ENCODE measurements at regions not wholly inside any gene's neighbourhood (a gene's known extent, or its start where the extent isn't known, plus 50 kb on each side); places are given as distances from the start of the nearest gene placed in this dataset.

DNA sequence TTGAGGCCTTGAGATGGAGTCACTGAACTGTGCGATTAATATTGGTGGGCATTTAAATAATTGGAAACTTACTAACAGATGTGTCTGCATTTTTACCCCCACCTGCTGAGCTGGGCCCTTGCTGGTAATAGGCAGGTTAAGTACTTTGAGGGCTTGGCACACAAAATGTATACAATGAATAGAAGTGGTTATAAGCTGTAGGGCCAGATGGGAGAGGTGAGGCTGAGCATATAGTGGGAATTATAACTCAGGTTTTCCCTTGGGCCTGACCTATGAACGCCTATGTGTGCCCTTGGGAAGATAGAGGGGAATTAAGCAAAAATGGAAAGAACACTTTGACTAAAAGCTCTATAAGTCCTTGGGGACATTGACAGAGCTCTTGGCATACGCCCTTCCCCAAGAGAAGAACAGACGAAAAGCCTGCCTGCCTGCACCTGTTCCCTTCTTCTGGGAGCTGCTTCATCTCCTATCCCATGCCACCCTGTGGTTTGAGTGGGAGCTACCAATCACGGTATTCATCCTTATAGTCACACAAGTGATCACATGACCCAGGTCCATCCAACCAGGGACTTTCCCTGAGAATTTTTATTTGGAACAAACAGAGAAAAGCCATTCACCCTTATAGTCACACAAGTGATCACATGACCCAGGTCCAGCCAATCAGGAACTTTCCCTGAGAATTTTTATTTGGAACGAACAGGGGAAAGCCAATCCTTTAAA, 260.7 kb upstream of the CSF3R start:
- no peak for DNase-seq

GRCh38 chr1:36741066-36741465, 258.4 kb upstream of the CSF3R start:
- DNase-seq: no peak

- no peak for DNase-seq
These were observed 257.7 kb upstream of the CSF3R start for GRCh38 chr1:36740446-36740845.

DNA sequence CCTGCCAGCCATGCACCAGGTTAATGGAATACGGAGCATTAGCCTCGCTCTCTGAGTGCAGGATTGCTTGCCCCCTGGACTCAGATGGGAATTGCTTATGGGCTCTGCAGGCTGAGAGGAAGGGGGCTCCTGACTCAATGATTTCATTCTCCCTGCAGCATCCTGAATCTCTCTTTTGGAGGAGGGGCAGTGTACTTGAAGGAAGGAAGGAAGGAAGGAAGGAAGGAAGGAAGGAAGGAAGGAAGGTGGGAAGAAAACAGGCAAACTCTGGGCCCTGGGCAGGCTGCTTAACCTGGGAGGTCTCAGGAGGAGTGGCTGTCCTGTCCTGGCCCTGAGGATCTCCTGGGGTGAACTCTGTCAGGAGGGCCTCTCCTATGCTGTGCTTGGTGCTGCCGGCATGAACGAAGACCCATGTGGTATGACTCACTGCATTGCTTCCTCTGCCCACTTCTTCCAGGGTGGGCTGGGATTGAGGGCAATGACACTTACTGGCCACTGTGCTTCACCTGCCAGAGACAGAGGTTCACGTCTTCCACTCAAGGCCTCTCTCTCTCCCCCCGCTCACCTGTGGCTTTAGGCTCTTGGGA, 257.1 kb upstream of the CSF3R start:
- no peak for DNase-seq

DNA sequence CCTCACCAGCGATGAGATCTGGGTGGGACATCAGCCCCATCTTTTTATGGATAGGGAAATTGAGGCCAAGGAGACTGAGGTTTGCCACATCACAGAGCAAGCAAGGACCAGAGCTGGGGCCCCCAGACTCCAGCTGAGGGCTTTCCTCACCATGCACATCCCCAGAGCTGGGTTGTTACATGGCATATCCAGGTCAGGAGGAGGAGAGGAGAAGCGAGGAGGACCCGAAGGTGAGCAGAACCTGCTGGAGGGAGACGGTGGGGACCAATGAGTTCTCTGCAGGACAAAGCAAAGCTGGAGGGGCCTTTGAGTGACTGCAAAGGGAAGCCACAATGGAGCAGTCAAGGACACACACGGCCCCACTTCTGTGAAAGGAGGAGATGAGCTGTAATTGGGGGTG, 255.5 kb upstream of the CSF3R start:
- no peak for DNase-seq

- no peak for DNase-seq
These were observed 255.1 kb upstream of the CSF3R start for GRCh38 chr1:36737767-36738166.

DNA sequence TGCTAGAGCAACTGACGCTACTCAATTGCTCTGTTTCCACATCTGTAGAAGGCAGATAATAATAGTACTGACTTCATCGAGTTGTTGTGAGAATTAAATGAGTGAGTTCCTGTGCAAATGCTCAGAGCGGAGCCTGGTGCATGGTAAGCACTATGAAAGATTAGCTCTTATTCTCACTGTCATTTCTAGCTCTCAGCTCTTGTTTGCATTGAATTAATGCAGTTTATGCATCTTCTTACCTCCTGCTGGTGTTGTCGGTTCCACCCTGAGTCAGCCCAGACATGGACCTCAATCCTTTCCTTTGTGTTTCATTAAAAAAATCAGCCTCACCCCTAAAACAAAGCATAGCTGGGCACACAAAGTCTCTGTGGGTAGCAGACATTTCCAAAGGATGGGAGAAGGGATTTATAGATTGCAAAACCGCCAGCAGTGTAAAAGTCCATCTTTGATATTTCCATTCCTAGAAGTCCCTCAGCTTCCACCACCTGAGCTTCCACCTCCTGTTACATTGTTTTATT, 254.4 kb upstream of the CSF3R start:
- DNase-seq: no peak

DNA sequence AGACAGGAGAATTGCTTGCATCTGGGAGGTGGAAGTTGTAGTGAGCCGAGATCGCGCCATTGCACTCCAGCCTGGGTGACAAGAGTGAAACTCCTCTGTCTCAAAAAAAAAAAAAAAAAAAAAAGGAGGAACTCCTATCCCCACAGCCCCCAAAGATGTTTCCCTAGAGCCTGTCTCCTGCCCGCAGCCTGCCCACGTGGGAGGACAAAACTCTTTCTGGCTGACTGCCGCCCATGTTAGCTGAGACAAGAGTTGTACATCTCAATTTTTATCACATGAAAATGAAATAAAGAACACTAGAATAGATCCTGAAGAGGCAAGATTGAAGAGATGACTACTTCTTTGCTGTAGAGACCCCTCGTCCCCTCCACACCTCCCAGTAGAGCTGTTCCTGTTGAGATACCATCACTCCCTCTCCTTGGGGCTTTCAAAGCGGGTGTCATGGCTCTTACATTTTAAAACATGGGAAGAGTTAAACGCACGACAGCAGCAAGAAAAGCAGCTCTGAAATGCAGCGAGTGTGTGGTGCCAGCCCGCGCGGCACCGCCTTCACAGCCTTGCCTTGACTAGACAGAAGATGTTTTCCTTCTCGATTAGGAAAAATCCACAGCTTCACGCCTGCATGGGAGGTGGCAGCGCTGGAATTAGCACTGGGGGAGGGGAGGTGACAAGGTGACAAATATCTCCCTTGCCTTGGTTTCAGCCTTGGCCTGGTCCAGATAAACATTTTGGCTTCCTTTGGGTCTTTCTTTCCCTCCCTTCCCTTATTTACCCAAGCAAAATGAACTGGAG, 253.4 kb upstream of the CSF3R start:
- DNase-seq: peak; percentile 47

DNA sequence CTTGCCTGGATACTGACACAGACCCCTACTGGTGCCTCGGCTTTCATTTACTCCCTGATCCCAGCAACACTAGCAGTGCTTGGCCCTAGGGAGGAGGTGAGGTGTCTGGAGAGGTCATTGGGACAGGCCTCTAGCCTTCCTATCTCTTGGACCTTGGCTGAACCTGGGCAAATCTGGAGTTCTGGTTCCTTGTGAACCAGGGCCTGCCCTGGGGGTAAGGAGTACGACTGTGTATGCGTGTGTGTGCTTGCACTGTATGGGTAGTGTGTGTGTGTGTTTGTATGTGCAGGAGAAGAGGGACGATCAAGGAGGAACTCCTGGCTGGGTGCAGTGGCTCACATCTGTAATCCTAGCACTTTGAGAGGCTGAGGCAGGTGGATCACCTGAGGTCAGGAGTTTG, 252.7 kb upstream of the CSF3R start:
- no peak for DNase-seq

DNA sequence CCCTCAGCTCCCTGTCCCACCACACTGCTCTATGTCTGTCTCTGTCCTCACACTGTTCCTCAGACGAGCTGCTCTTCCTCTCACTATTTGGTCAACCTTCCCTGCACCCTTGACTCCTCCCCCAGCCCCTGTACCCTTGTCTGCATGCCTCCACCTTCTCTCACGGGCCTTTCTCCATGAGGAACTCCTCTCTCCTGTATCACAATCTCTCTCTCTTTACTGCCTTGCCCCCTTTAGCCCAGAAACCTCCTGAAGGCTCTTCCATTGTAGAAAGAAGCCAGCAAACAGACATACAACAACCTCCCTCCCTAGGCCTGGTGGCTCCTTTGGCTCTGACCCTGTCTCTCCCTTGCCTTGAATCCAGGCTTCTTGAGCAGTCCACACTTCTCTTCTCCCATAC, 251.6 kb upstream of the CSF3R start:
- DNase-seq: no peak

GRCh38 chr1:36733748-36734147, 251.0 kb upstream of the CSF3R start:
- no peak for DNase-seq

DNA sequence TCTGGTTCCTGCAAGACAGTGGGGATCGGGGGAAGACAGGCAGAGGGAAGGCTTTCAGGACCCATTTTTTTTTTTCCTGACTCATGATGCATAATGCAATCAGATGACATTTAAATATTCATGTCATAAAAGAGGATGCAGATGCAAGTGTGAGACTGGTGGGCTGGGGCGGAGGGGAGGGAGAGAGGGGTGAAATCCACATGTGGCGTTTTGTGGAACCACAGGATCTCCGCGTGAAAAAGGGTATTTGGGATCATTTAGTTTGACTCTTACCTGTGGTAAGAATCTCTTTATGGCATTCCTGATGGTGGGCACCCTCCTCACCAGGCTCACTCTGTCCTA, 249.3 kb upstream of the CSF3R start:
- DNase-seq: no peak

DNA sequence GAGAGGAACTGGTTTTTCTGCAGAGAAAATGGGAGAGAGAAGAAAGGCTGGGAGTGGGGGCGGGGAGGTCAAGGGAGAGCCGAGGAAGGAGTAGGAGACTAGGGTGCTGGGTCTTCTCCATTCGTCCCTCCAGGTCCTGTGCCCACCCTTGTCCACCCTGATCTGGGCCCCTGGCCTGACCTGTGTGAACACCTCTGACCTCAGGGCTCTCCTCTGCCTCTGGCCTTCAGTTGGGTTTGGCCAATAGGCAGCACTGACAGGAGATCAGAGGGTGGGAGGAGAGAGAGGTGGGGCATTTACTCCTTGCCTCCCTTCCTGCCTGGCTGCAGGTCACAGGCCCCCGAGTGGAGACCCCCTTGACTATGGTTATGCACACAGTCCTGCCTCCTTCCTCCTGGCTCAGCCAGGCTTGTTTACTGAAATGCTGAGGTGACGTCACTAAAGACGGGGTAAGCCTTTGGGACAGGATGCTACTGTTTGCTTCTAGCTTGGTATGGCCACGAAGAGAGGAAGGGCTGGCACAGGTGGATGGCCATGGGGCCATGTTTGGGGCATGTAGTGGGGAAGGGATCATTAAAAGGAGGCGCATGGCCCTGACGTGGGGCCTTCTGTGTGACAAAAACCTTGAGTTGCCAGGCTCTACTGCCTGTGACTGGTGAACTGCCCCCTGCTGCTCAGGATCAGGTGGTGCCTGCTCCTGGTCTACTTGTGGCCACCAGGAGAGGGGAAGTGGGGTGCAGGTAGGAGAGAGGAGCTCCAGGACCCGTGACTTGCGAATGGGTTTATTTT, 248.7 kb upstream of the CSF3R start:
- DNase-seq: no peak

DNA sequence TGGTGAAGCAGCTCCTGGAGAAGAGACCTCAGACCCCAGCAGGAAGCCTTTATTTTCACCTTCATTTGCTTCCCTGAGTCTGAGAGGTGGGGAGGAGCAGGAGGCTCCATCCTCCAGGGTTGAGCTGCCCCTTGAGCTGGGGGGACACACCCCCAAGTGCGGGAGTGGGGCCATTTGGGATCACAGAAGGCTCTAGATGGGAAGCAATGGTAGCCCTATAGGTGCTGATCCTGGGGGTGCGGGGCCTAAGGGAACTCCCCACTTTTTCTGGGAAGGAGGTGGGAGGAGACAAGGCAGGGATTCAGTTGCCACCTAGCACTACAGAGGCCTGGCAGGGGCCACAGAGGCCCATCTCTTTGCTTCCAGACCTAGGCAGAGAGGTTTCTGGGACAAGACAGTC, 247.9 kb upstream of the CSF3R start:
- no peak for DNase-seq

- no peak for DNase-seq
These were observed 247.2 kb upstream of the CSF3R start for GRCh38 chr1:36729716-36730510.

DNA sequence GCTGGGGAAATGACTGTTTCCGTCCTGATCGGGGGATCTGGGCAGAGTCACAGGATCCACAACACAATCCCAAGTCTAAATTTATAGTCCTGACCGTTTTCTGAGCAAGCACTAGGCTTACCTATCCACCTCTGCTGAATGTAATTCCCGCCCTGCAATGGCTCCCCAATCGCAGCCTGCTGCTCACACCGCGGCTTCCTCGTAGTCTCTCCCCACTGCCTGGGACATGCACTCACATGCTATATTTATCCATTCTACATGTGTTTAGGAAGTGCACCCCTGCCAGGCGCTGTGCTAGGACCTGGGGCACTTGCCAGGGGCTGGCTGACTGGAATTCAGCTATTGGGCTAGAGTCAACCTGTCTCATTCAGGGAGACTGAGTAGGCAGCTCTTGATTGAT, 246.6 kb upstream of the CSF3R start:
- DNase-seq: no peak

- no peak for DNase-seq
These were observed 246.1 kb upstream of the CSF3R start for GRCh38 chr1:36728846-36729245.

- no peak for DNase-seq
These were observed 245.3 kb upstream of the CSF3R start for GRCh38 chr1:36728051-36728450.

DNA sequence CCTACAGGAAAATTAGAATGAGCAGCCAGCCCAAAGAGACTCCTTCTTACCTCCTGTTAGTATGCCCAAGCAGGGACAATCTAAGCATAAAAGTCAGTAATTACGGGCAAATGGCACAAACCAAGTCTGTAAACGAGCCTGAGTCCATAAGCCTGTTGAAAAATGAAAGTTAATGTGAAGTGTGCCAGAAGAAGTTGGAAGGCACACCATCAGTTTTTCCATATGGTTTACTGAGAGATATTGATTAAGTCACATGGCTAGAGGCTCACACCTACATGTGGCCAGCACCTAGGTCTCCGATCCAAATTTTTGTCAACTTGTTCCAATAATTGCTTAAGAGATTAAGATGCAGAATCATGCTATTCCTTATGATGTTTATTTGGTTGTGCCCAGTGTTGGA, 242.4 kb upstream of the CSF3R start:
- DNase-seq: no peak

DNA sequence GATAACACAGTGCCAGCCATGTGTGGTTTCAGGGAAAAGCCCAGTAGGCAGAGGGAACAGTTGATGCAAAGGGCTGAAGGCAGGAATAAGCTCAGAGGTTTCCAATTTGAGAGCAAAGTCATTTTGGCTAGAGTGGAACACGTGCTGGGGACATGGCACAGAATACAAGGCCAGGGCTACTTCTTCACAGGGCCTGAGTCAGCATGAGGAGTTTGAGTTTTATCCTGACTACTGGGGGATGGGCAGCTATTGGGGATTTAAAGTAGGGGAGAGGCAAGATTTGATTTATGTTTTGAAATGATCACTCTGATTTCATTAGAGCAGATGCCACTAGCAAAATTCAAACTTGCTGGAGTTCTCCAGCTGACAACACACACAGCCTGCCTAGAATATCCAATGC, 241.1 kb upstream of the CSF3R start:
- no peak for DNase-seq

GRCh38 chr1:36722871-36723270, 240.2 kb upstream of the CSF3R start:
- DNase-seq: no peak

GRCh38 chr1:36721261-36721660, 238.5 kb upstream of the CSF3R start:
- no peak for DNase-seq
